ENCODE measurements at regions not wholly inside any gene's neighbourhood (a gene's known extent, or its start where the extent isn't known, plus 50 kb on each side); places are given as distances from the start of the nearest gene placed in this dataset.

GRCh38 chrX:11953615-11954014, 184.7 kb upstream of the FRMPD4 start:
- DNase-seq = no peak

- DNase-seq = no peak
These were observed 184.1 kb upstream of the FRMPD4 start for GRCh38 chrX:11954176-11954575.

- no peak for DNase-seq
These were observed 178.2 kb upstream of the FRMPD4 start for GRCh38 chrX:11960031-11960430.

GRCh38 chrX:11965436-11965835, 172.8 kb upstream of the FRMPD4 start:
- DNase-seq = no peak

GRCh38 chrX:11967986-11968869, 170.0 kb upstream of the FRMPD4 start:
- DNase-seq = no peak

- DNase-seq = no peak
These were observed 169.3 kb upstream of the FRMPD4 start for GRCh38 chrX:11968991-11969390.

GRCh38 chrX:11970578-11971359, 167.5 kb upstream of the FRMPD4 start:
- no peak for DNase-seq

GRCh38 chrX:11976663-11977062, 161.6 kb upstream of the FRMPD4 start:
- DNase-seq = no peak

GRCh38 chrX:11992271-11992670, 146.0 kb upstream of the FRMPD4 start:
- DNase-seq = no peak

- DNase-seq = no peak
These were observed 143.1 kb upstream of the FRMPD4 start for GRCh38 chrX:11995146-11995545.

GRCh38 chrX:11996810-11997209, 141.5 kb upstream of the FRMPD4 start:
- no peak for DNase-seq

- DNase-seq = no peak
These were observed 139.3 kb upstream of the FRMPD4 start for GRCh38 chrX:11998944-11999343.

GRCh38 chrX:12002876-12003275, 135.4 kb upstream of the FRMPD4 start:
- no peak for DNase-seq

GRCh38 chrX:12007881-12008280, 130.4 kb upstream of the FRMPD4 start:
- no peak for DNase-seq

- no peak for DNase-seq
These were observed 127.8 kb upstream of the FRMPD4 start for GRCh38 chrX:12010436-12010835.

GRCh38 chrX:12011075-12011474, 127.2 kb upstream of the FRMPD4 start:
- DNase-seq = no peak

GRCh38 chrX:12013211-12013618, 125.1 kb upstream of the FRMPD4 start:
- no peak for DNase-seq

- no peak for DNase-seq
These were observed 116.6 kb upstream of the FRMPD4 start for GRCh38 chrX:12021698-12022097.

- DNase-seq = no peak
These were observed 111.8 kb upstream of the FRMPD4 start for GRCh38 chrX:12026481-12026880.

- DNase-seq = no peak
These were observed 106.2 kb upstream of the FRMPD4 start for GRCh38 chrX:12032082-12032481.

GRCh38 chrX:12034741-12035140, 103.5 kb upstream of the FRMPD4 start:
- DNase-seq = no peak

GRCh38 chrX:12042615-12043014, 95.7 kb upstream of the FRMPD4 start:
- DNase-seq = no peak

GRCh38 chrX:12052109-12052508, 86.2 kb upstream of the FRMPD4 start:
- DNase-seq = no peak

GRCh38 chrX:12058087-12058486, 80.2 kb upstream of the FRMPD4 start:
- no peak for DNase-seq

Measured in stimulated activated CD4-positive, alpha-beta T cell treated with anti-CD3 and anti-CD28 coated beads, Interleukin-2, amount 100 ng/mL, for 48 hours (primary cell).